AG04449 (cell line): ENCODE measurements at regions not wholly inside any gene's neighbourhood (a gene's known extent, or its start where the extent isn't known, plus 50 kb on each side); places are given as distances from the start of the nearest gene placed in this dataset.

Experiments used
- CTCF ChIA-PET: fragments of 350-600 bp; formaldehyde crosslinking; extraction: SDS; loops from one replicate; lab custom pipeline; 2021; ENCODE audit warnings: antibody characterized with exemption; lab: Yijun Ruan, JAX
- POLR2A ChIA-PET: fragments of 400-600, 350-600 bp; formaldehyde crosslinking; extraction: SDS; loops from one replicate; lab custom pipeline; 2020; ENCODE audit warnings: antibody characterized with exemption, inconsistent platforms; lab: Yijun Ruan, JAX
- DNase-seq: peaks from one replicate; pipeline ENCODE4 v3.0.0-alpha.2; 2010; ENCODE audit warnings: low read depth, low spot score
- H3K4me3 ChIP-seq: 2 replicates; pipeline ENCODE4 v1.5.1; 2011; ENCODE audit warnings: low read depth, mild to moderate bottlenecking, control low read depth, low read length
- CTCF ChIP-seq: IDR thresholded peaks from one replicate; pipeline ENCODE4 v1.5.1; 2011; ENCODE audit warnings: mild to moderate bottlenecking, moderate library complexity, low read length, control low read depth, inconsistent platforms; ENCODE audit not compliant: insufficient read depth; ENCODE audit errors: missing control alignments

- no peak for TF ChIP-seq CTCF
- CTCF ChIA-PET, result no interaction called here
- POLR2A ChIA-PET, result no interaction called here
- DNase-seq, result no peak
- no peak overlapping the region for H3K4me3 ChIP-seq
Observed at GRCh38 chr5:154129013-154129412, 61.5 kb upstream of the GALNT10 start.

GRCh38 chr5:154129921-154130320, 60.6 kb upstream of the GALNT10 start:
- TF ChIP-seq CTCF, result no peak
- no peak for DNase-seq
- POLR2A ChIA-PET, result no interaction called here
- H3K4me3 ChIP-seq, result no peak overlapping the region
- CTCF ChIA-PET, result interaction anchor here (0.6 kb wide), 1 partner anchor 306 kb away, joined by 3 read pairs; no protein-coding TSS in a partner anchor

- CTCF ChIA-PET, result no interaction called here
- no peak overlapping the region for H3K4me3 ChIP-seq
- POLR2A ChIA-PET, result no interaction called here
- no peak for DNase-seq
- no peak for TF ChIP-seq CTCF
Observed at GRCh38 chr5:154131817-154132216, 58.7 kb upstream of the GALNT10 start.

GRCh38 chr5:154132718-154133307, 57.7 kb upstream of the GALNT10 start:
- H3K4me3 ChIP-seq, result no peak overlapping the region
- ChIA-PET POLR2A (no interaction called here), CTCF (no interaction called here)
- no peak for DNase-seq
- no peak for TF ChIP-seq CTCF

GRCh38 chr5:154133591-154133990, 56.9 kb upstream of the GALNT10 start:
- TF ChIP-seq CTCF, result no peak
- no peak overlapping the region for H3K4me3 ChIP-seq
- DNase-seq, result no peak
- CTCF ChIA-PET, result no interaction called here
- POLR2A ChIA-PET, result no interaction called here

- no peak overlapping the region for H3K4me3 ChIP-seq
- POLR2A ChIA-PET, result no interaction called here
- DNase-seq, result no peak
- CTCF ChIA-PET, result no interaction called here
- TF ChIP-seq CTCF, result no peak
Observed at GRCh38 chr5:154134499-154134898, 56.0 kb upstream of the GALNT10 start.
